ENCODE measurements at regions not wholly inside any gene's neighbourhood (a gene's known extent, or its start where the extent isn't known, plus 50 kb on each side); places are given as distances from the start of the nearest gene placed in this dataset.

DNA sequence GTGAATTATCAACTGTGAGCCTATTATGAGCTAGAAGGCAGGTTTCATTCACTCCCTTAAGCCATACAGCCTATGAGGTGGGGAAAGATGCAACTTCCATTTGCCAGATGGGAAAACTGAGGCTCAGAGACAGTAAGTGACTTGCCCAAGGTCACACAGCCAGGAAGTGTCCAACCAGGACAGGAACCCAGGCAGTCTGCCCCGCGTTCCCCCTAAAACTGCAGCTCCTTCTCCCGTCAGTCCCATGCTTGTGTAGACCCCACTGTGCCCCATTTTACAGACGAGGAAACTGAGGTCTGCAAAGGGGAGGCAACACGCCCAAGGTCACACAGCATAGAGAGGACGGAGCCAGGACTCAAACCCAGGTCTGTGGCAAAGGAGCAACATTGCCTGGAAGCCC lies 50.6 kb downstream of the NCOR2 start:
- TF ChIP-seq, protein P1, sequence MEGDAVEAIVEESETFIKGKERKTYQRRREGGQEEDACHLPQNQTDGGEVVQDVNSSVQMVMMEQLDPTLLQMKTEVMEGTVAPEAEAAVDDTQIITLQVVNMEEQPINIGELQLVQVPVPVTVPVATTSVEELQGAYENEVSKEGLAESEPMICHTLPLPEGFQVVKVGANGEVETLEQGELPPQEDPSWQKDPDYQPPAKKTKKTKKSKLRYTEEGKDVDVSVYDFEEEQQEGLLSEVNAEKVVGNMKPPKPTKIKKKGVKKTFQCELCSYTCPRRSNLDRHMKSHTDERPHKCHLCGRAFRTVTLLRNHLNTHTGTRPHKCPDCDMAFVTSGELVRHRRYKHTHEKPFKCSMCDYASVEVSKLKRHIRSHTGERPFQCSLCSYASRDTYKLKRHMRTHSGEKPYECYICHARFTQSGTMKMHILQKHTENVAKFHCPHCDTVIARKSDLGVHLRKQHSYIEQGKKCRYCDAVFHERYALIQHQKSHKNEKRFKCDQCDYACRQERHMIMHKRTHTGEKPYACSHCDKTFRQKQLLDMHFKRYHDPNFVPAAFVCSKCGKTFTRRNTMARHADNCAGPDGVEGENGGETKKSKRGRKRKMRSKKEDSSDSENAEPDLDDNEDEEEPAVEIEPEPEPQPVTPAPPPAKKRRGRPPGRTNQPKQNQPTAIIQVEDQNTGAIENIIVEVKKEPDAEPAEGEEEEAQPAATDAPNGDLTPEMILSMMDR (IDR thresholded peaks at IDR 0.05) = no peak
- TF ChIP-seq HMGA2 (CRISPR knock-in tag; IDR thresholded peaks at IDR 0.05) = no peak
- no peak for TF ChIP-seq SP1 (CRISPR knock-in tag; conservative IDR thresholded peaks at IDR 0.05)
- TF ChIP-seq ZNF263 (CRISPR knock-in tag; IDR thresholded peaks at IDR 0.05; ENCODE audit: low read depth) = no peak
- TF ChIP-seq RELA (CRISPR knock-in tag; IDR thresholded peaks at IDR 0.05; ENCODE audit: borderline replicate concordance) = no peak
- no peak for TF ChIP-seq ZNF416 (CRISPR knock-in tag; IDR thresholded peaks at IDR 0.05)
- TF ChIP-seq, protein P2, sequence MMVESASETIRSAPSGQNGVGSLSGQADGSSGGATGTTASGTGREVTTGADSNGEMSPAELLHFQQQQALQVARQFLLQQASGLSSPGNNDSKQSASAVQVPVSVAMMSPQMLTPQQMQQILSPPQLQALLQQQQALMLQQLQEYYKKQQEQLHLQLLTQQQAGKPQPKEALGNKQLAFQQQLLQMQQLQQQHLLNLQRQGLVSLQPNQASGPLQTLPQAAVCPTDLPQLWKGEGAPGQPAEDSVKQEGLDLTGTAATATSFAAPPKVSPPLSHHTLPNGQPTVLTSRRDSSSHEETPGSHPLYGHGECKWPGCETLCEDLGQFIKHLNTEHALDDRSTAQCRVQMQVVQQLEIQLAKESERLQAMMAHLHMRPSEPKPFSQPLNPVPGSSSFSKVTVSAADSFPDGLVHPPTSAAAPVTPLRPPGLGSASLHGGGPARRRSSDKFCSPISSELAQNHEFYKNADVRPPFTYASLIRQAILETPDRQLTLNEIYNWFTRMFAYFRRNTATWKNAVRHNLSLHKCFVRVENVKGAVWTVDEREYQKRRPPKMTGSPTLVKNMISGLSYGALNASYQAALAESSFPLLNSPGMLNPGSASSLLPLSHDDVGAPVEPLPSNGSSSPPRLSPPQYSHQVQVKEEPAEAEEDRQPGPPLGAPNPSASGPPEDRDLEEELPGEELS (CRISPR knock-in tag; IDR thresholded peaks at IDR 0.05) = no peak
- TF ChIP-seq NR1H2 (CRISPR knock-in tag; IDR thresholded peaks at IDR 0.05) = no peak
- TF ChIP-seq, protein P3, sequence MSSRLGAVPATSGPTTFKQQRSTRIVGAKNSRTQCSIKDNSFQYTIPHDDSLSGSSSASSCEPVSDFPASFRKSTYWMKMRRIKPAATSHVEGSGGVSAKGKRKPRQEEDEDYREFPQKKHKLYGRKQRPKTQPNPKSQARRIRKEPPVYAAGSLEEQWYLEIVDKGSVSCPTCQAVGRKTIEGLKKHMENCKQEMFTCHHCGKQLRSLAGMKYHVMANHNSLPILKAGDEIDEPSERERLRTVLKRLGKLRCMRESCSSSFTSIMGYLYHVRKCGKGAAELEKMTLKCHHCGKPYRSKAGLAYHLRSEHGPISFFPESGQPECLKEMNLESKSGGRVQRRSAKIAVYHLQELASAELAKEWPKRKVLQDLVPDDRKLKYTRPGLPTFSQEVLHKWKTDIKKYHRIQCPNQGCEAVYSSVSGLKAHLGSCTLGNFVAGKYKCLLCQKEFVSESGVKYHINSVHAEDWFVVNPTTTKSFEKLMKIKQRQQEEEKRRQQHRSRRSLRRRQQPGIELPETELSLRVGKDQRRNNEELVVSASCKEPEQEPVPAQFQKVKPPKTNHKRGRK (CRISPR knock-in tag; IDR thresholded peaks at IDR 0.05; ENCODE audit: borderline replicate concordance) = no peak
- TF ChIP-seq, protein P4, sequence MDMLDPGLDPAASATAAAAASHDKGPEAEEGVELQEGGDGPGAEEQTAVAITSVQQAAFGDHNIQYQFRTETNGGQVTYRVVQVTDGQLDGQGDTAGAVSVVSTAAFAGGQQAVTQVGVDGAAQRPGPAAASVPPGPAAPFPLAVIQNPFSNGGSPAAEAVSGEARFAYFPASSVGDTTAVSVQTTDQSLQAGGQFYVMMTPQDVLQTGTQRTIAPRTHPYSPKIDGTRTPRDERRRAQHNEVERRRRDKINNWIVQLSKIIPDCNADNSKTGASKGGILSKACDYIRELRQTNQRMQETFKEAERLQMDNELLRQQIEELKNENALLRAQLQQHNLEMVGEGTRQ (CRISPR knock-in tag; IDR thresholded peaks at IDR 0.05) = no peak
- no peak for TF ChIP-seq ZNF138 (CRISPR knock-in tag; conservative IDR thresholded peaks at IDR 0.05)
- TF ChIP-seq KAT7 (CRISPR knock-in tag; IDR thresholded peaks at IDR 0.05; ENCODE audit: borderline replicate concordance) = no peak
- no peak for TF ChIP-seq ELF4 (CRISPR knock-in tag; IDR thresholded peaks at IDR 0.05; ENCODE audit: low read depth)

All from WTC11 (cell line).